Endothelial cell (in vitro differentiated cells): ENCODE measurements at regions not wholly inside any gene's neighbourhood (a gene's known extent, or its start where the extent isn't known, plus 50 kb on each side); places are given as distances from the start of the nearest gene placed in this dataset.

Source experiments
- DNase-seq: peaks from one replicate; pipeline ENCODE4 v3.0.0; 2021; ENCODE audit warnings: low spot score
- H3K27ac Mint-ChIP-seq: one replicate; pipeline ENCODE4 v1.8.0; 2021; ENCODE audit warnings: mixed read lengths, inconsistent platforms; ENCODE audit not compliant: unreplicated experiment
- H3K27me3 Mint-ChIP-seq: one replicate; pipeline ENCODE4 v1.8.0; 2021; ENCODE audit warnings: mild to moderate bottlenecking, moderate library complexity, mixed read lengths, inconsistent platforms; ENCODE audit not compliant: unreplicated experiment
- H3K36me3 Mint-ChIP-seq: one replicate; pipeline ENCODE4 v1.8.0; 2021; ENCODE audit warnings: mild to moderate bottlenecking, low read depth, mixed read lengths, inconsistent platforms; ENCODE audit not compliant: unreplicated experiment
- H3K4me1 Mint-ChIP-seq: one replicate; pipeline ENCODE4 v1.8.0; 2021; ENCODE audit warnings: mild to moderate bottlenecking, mixed read lengths, inconsistent platforms; ENCODE audit not compliant: unreplicated experiment
- H3K4me3 Mint-ChIP-seq: one replicate; pipeline ENCODE4 v1.8.0; 2021; ENCODE audit warnings: mild to moderate bottlenecking, mixed read lengths, inconsistent platforms; ENCODE audit not compliant: unreplicated experiment
- H3K9me3 Mint-ChIP-seq: one replicate; pipeline ENCODE4 v1.8.0; 2021; ENCODE audit warnings: mixed read lengths, inconsistent platforms; ENCODE audit not compliant: unreplicated experiment
- TF ChIP-seq, protein P1 (sequence below): fragments of 200-600 bp; sonication (generic); IDR thresholded peaks from one replicate; pipeline ENCODE4 v1.5.0; 2021; ENCODE audit warnings: antibody characterized with exemption; ENCODE audit not compliant: unreplicated experiment

DNA sequence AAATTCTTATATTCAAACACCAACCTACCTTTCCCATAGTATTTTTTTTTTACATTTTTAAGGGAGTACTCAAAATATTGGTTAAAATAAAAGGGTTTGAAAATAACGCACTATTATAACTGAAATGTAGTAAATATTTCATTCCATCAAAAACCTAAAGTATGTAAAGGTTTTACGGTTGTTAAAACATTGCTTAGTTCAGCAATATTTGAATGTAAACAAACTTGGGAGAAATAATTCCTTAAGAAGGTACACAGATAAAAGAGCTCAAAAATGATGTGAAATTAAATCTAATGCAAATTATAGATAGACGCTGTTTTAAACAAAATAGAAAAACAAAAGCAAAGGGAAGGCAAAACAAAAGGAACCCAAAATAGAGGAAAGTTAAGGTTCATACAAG, 1476.9 kb downstream of the PCDH18 start:
- Mint-ChIP-seq H3K4me3 (no peak overlapping the region), H3K36me3 (no peaks in the 10 kb centered on the region), H3K9me3 (no peaks in the 10 kb centered on the region), H3K27ac (no peak overlapping the region), H3K27me3 (no peaks in the 10 kb centered on the region), H3K4me1 (no peaks in the 10 kb centered on the region)
- TF ChIP-seq, protein P1, sequence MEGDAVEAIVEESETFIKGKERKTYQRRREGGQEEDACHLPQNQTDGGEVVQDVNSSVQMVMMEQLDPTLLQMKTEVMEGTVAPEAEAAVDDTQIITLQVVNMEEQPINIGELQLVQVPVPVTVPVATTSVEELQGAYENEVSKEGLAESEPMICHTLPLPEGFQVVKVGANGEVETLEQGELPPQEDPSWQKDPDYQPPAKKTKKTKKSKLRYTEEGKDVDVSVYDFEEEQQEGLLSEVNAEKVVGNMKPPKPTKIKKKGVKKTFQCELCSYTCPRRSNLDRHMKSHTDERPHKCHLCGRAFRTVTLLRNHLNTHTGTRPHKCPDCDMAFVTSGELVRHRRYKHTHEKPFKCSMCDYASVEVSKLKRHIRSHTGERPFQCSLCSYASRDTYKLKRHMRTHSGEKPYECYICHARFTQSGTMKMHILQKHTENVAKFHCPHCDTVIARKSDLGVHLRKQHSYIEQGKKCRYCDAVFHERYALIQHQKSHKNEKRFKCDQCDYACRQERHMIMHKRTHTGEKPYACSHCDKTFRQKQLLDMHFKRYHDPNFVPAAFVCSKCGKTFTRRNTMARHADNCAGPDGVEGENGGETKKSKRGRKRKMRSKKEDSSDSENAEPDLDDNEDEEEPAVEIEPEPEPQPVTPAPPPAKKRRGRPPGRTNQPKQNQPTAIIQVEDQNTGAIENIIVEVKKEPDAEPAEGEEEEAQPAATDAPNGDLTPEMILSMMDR, result no peak
- no peak for DNase-seq

DNA sequence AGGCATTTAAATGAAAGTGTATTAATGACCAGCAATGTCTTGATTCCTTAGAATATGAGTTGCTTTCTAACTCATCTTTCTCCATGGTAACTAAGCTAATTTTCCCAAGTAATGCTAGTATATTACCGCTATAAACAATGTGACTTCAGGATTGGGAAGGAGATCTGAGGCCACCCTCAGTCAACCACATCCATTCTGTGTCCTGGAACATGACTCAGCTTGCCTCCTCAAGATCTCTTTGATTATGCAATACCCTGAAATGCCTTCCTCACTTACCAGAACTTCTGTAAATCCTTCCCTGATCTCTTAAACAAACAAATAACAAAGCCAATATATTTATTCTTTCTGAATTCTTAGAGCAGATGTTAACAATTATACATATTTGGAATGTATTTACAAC, 1495.5 kb downstream of the PCDH18 start:
- no peak overlapping the region for H3K27ac Mint-ChIP-seq
- no peaks in the 10 kb centered on the region for H3K27me3 Mint-ChIP-seq
- TF ChIP-seq, protein P1, result no peak
- no peaks in the 10 kb centered on the region for H3K4me1 Mint-ChIP-seq
- no peak overlapping the region for H3K4me3 Mint-ChIP-seq
- DNase-seq, result no peak
- H3K36me3 Mint-ChIP-seq, result no peaks in the 10 kb centered on the region
- no peaks in the 10 kb centered on the region for H3K9me3 Mint-ChIP-seq

DNA sequence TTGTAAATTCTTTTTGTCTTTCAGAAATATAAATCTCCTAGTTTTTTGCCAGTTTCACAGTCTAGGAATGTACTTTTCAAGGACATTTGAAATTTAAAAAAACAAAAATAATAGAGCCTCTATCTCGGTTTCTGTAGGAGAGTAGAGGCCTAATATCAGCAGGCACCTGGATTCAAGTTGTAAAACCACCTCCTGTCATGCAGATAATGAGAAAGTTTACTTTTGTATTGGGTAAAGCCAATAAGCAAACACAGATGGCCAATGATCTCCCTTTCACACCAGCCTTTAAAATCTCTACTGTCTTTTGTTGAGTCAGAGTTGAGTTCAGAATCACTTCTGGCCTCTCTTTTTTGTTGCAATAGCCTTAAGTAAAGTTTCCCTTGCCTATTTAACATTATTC, 1499.9 kb downstream of the PCDH18 start:
- Mint-ChIP-seq H3K4me1 (no peaks in the 10 kb centered on the region), H3K4me3 (no peak overlapping the region), H3K27me3 (no peaks in the 10 kb centered on the region), H3K9me3 (no peaks in the 10 kb centered on the region), H3K27ac (no peak overlapping the region), H3K36me3 (no peaks in the 10 kb centered on the region)
- TF ChIP-seq, protein P1, result no peak
- DNase-seq, result no peak

DNA sequence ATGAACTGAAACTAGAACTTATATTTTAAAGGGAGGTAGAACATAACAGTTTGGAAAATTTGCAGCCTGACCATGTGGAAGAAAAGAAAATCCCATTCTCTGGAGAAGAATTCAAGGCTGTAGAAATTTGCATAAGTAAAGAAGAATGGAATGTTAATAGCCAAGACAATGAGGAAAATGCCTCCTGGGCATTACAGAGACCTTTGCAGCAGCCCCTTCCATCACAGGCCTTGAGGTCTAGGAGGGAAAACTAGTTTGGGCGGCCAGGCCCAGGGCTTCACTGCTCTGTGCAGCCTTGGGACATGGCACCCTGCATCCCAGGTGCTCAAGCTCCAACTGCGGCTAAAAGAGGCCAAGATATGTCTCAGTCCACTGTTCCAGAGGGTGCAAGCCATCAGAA, 1506.8 kb downstream of the PCDH18 start:
- Mint-ChIP-seq H3K36me3 (no peaks in the 10 kb centered on the region), H3K27me3 (no peaks in the 10 kb centered on the region), H3K4me1 (no peaks in the 10 kb centered on the region), H3K9me3 (no peaks in the 10 kb centered on the region), H3K4me3 (no peak overlapping the region), H3K27ac (no peak overlapping the region)
- no peak for DNase-seq
- TF ChIP-seq, protein P1, result no peak

DNA sequence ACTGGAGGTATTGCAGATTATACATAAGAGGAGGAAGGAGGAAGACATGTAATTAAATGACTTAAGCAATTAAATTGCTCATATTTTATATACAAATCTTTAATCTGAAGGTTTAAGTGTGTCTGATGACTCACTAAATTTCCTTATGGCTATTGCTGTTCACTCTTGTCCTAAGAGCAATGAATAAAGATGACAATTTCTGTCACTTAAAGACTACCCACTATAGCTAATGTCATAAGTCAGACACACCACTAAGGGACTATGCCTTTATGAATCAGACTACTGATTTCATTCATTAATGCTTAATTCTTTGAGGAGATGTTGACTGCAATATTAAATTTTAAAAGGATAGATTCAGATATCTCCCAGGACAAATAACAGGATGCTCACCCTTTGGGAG, 1514.7 kb downstream of the PCDH18 start:
- Mint-ChIP-seq H3K4me1 (no peaks in the 10 kb centered on the region), H3K36me3 (no peaks in the 10 kb centered on the region), H3K27me3 (no peaks in the 10 kb centered on the region), H3K9me3 (no peaks in the 10 kb centered on the region), H3K4me3 (no peak overlapping the region), H3K27ac (no peak overlapping the region)
- no peak for DNase-seq
- TF ChIP-seq, protein P1, result no peak
